HEK293 (cell line): ENCODE measurements at regions not wholly inside any gene's neighbourhood (a gene's known extent, or its start where the extent isn't known, plus 50 kb on each side); places are given as distances from the start of the nearest gene placed in this dataset.

Experiments used
- PRDM10 ChIP-seq: fragments of 450-650 bp; formaldehyde crosslinking; IDR thresholded peaks from 2 replicates; pipeline ENCODE4 v1.5.1; 2016; ENCODE audit warnings: missing biosample characterization, missing genetic modification characterization
- REST ChIP-seq: fragments of 450-650 bp; formaldehyde crosslinking; IDR thresholded peaks from 2 replicates; pipeline ENCODE4 v1.5.1; 2016; ENCODE audit warnings: missing biosample characterization, missing genetic modification characterization
- ZBTB44 ChIP-seq: fragments of 450-650 bp; IDR thresholded peaks from 2 replicates; pipeline ENCODE4 v1.5.1; 2018; ENCODE audit warnings: missing biosample characterization, mild to moderate bottlenecking, missing genetic modification characterization
- ZFP69B ChIP-seq: fragments of 450-650 bp; formaldehyde crosslinking; IDR thresholded peaks from 2 replicates; pipeline ENCODE4 v1.5.1; 2016; ENCODE audit warnings: missing biosample characterization, missing genetic modification characterization
- ZNF423 ChIP-seq: fragments of 450-650 bp; formaldehyde crosslinking; IDR thresholded peaks from 2 replicates; pipeline ENCODE4 v1.5.1; 2016; ENCODE audit warnings: missing biosample characterization, missing genetic modification characterization
- ZNF707 ChIP-seq: fragments of 450-650 bp; formaldehyde crosslinking; IDR thresholded peaks from 2 replicates; pipeline ENCODE4 v1.5.1; 2016; ENCODE audit warnings: missing biosample characterization, missing genetic modification characterization
- TF ChIP-seq, protein P1 (sequence below): fragments of 450-650 bp; formaldehyde crosslinking; IDR thresholded peaks from 2 replicates; pipeline ENCODE4 v1.5.1; 2016; ENCODE audit warnings: missing biosample characterization, missing genetic modification characterization
- TF ChIP-seq, protein P2 (sequence below): fragments of 450-650 bp; formaldehyde crosslinking; IDR thresholded peaks from 2 replicates; pipeline ENCODE4 v1.5.1; 2017; ENCODE audit warnings: missing biosample characterization, mild to moderate bottlenecking, missing genetic modification characterization, moderate library complexity

DNA sequence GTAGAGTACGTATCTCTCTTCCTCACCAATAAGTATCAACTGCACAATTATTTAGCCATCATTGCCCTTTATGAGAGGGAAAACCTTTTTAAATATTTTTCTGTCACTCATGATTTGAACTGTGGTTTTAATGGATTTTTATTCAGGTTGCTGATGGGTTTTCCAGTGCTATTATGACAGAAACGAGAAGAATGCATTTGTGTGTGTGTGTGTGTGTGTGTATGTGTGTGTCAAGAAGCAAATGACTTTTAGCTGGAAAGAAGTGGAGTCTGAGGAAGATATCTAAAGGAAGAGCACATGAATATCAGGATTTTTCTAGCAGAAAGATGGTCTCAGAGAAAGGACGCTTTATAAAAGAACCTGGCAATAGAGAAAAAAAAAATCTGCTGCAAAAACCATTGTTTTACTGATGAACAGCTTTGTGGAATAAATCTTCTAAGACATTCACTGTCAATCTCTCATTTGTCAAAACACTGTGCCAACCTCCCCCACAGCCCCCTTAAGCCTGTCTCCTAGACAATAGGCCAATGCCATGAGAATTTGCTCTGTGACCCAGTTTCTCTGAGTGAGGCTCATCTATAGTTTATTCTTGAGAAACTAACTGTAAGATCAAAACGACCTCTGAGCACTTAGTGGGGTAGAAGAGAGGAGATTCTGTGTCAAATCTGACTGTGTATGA lies 417.7 kb downstream of the FLRT2 start:
- TF ChIP-seq, protein P1, sequence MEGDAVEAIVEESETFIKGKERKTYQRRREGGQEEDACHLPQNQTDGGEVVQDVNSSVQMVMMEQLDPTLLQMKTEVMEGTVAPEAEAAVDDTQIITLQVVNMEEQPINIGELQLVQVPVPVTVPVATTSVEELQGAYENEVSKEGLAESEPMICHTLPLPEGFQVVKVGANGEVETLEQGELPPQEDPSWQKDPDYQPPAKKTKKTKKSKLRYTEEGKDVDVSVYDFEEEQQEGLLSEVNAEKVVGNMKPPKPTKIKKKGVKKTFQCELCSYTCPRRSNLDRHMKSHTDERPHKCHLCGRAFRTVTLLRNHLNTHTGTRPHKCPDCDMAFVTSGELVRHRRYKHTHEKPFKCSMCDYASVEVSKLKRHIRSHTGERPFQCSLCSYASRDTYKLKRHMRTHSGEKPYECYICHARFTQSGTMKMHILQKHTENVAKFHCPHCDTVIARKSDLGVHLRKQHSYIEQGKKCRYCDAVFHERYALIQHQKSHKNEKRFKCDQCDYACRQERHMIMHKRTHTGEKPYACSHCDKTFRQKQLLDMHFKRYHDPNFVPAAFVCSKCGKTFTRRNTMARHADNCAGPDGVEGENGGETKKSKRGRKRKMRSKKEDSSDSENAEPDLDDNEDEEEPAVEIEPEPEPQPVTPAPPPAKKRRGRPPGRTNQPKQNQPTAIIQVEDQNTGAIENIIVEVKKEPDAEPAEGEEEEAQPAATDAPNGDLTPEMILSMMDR (tag by site-specific recombination), result no peak
- TF ChIP-seq ZNF423, result no peak
- TF ChIP-seq, protein P2, sequence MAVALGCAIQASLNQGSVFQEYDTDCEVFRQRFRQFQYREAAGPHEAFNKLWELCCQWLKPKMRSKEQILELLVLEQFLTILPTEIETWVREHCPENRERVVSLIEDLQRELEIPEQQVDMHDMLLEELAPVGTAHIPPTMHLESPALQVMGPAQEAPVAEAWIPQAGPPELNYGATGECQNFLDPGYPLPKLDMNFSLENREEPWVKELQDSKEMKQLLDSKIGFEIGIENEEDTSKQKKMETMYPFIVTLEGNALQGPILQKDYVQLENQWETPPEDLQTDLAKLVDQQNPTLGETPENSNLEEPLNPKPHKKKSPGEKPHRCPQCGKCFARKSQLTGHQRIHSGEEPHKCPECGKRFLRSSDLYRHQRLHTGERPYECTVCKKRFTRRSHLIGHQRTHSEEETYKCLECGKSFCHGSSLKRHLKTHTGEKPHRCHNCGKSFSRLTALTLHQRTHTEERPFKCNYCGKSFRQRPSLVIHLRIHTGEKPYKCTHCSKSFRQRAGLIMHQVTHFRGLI (tag by site-specific recombination), result no peak
- no peak for TF ChIP-seq ZFP69B (tag by site-specific recombination)
- no peak for TF ChIP-seq REST (tag by site-specific recombination)
- TF ChIP-seq ZNF707, result no peak
- TF ChIP-seq ZBTB44, result no peak
- no peak for TF ChIP-seq PRDM10 (tag by site-specific recombination)
